HG03571 (cell line): ENCODE measurements at regions not wholly inside any gene's neighbourhood (a gene's known extent, or its start where the extent isn't known, plus 50 kb on each side); places are given as distances from the start of the nearest gene placed in this dataset.
"Not testable (repeated sequence)": the region's sequence is repeated elsewhere in the genome, so short reads cannot be mapped to it uniquely, and the experiment has no call there.

Experiments
- ATAC-seq: cut with Tn5 transposase; IDR thresholded peaks from one replicate; pipeline ENCODE4 v1.9.1; 2021; ENCODE audit not compliant: unreplicated experiment

GRCh38 chr3:106827515-106828213, 549.6 kb upstream of the CCDC54 start:
- no peak for ATAC-seq

GRCh38 chr3:106829206-106829605, 548.0 kb upstream of the CCDC54 start:
- no peak for ATAC-seq

GRCh38 chr3:106830334-106830733, 546.9 kb upstream of the CCDC54 start:
- ATAC-seq, result no peak

GRCh38 chr3:106836906-106837305, 540.3 kb upstream of the CCDC54 start:
- no peak for ATAC-seq

DNA sequence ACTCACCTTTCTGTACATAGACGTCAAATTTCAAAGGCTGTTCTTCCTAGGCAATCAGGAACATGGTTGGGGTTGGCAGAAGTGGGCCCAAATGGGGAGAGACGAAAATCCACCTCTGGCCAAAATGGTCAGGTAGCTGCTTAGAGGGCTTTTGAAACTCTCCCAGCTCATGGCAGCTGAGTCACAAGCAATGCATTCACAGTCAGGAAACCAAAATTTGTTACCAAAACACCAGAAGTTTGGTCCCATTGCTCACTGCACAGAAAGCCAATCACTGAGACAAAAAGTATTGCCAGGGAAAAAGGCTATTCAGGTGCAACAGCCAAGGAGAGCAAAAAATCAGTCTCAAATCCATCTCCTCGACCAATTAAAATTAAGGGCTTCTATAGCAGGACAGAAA, 539.6 kb upstream of the CCDC54 start:
- no peak for ATAC-seq

DNA sequence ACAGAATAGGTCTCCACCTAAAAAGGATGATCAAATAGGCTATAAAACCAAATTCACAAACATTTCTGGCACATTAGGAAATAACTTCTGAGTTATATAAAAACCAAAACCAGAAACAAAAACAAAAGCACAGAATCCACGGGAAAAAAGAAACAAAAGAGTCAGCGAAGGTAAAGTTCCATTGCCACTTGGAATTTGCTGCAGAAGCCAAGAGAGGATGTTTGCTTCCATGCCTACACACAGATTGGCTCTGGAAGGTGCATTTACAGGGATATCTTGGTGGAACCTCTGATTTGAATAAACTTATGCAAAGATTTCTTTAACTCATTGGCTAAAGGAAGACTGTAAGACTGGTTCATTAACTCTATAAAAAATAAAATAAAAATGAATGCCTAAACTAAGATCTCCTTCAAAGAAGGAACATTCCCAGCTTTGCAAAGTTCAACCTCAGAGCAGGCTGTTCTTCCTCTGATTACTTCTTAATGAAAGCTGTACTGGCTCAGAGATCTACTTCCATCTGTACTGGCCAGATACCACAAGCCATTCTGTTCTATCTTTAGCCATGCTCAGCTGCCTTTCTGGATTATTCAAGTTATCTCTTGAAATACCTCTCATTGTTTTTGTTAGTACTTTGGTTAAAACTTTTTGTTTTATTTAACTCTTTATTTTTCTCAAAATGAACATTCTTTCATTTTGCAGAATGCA, 537.5 kb upstream of the CCDC54 start:
- ATAC-seq, result no peak

DNA sequence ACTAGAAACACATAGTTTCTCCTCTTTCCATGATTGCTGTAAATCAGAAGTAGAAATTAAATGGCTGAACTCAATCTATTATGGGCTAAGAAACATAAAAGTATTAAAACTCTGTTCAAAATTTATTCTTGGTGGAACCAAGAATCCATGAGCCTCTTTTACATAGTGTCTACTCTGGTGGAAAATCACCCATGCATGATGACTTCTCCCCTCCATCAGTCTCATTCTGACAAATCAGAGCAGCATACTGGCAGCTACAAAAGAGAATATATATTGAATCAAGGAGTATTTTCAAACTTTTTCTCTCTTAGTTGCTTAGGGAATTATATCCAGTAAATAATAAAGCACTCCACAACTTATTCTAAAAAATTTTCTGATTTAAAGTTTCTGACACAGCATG, 536.9 kb upstream of the CCDC54 start:
- no peak for ATAC-seq

GRCh38 chr3:106842151-106842550, 535.1 kb upstream of the CCDC54 start:
- ATAC-seq, result no peak

- ATAC-seq, result no peak
These were observed 532.6 kb upstream of the CCDC54 start for GRCh38 chr3:106844638-106845037.

DNA sequence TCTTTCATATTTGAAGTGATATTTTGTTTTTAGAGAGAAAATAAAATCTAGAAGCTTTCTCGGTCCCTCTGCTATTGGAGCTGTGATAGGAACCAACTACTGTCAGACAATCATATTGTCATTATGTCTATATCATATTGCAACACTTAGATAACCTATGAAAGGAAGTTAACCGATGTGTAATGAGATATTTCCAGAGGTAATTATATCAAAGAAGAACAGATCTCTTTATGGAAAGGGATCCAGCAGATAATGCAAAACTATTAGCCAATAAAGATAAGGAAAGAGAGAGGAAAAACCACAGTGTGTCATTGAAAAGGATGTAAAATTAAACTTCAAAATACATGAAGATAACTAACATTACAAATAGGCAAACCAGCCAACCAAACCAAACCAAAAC, 529.1 kb upstream of the CCDC54 start:
- no peak for ATAC-seq

- no peak for ATAC-seq
These were observed 526.8 kb upstream of the CCDC54 start for GRCh38 chr3:106850437-106850836.

GRCh38 chr3:106858321-106858720, 518.9 kb upstream of the CCDC54 start:
- not testable (repeated sequence) for ATAC-seq

- no peak for ATAC-seq
These were observed 517.1 kb upstream of the CCDC54 start for GRCh38 chr3:106860182-106860581.

DNA sequence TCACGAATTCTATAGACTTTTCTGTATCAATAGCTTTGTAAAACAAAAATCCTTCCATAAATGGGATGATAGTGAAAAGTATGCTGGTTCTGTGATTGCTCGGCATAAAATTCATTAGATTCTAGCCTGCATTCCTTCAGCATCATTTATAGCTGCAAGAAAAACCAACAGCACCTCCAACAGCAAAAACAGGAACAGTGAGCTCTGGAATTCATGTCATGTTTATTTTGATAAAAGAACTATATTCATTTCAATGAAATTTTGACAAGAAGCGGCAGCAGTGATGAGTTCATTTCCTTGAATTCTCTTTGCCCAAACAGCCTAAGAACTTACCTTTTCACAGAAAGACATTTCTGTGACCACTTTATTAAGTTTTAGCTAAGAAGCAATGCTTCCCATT, 515.2 kb upstream of the CCDC54 start:
- no peak for ATAC-seq

- ATAC-seq, result no peak
These were observed 499.6 kb upstream of the CCDC54 start for GRCh38 chr3:106877627-106878026.

DNA sequence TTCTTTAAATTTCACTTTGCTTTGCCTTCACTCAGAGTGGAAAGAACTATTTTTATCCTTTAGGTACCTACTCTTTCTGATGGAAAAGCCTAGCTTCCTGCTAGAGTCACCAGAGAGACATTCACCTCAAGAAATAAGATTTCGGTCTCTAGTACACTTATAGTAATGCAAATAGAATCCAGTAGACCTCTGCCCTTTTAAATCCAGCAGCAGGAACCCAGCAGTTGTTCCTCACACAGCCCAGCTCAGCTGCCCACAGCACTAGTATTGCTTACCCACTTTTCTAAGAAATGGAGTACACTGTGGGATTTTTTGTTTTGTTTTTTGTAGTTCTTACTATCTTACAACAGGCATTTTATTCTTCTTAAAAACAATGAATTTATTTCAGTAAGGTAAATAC, 497.0 kb upstream of the CCDC54 start:
- no peak for ATAC-seq

- no peak for ATAC-seq
These were observed 496.1 kb upstream of the CCDC54 start for GRCh38 chr3:106881186-106881585.

DNA sequence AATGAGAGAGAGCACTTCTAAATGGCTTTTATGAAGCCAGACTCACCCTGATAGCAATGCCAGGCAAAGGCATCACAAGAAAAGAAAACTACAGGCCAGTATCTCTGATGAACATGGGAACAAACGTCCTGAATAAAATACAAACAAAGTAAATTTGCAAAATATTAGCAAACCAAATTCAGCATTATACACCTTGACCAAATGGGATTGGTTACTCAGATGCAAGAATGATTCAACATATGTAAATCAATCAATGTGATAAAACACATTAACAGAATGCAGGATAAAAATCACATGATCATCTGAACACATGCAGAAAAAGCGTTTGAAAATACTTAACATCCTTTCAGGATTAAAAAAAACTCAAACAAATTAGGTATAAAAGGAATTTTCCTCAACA, 494.9 kb upstream of the CCDC54 start:
- no peak for ATAC-seq

DNA sequence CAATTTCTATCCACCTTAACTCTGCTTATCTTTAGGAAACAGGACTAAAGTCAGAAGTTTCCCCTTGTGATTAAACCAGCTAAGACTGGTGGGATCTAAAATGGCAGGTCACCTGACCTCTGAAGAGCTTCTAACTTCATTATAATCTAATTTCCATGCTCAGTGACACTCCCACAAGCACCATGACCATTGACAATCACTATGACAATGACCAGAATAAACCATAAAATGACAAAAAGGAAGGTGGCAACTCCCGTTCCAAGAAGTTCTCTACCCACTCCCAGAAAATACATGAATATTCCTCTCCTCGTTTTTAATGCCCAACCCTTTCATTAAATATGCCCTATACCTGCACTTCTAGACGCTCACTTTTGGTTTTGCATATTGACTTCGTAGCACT, 471.2 kb upstream of the CCDC54 start:
- no peak for ATAC-seq

DNA sequence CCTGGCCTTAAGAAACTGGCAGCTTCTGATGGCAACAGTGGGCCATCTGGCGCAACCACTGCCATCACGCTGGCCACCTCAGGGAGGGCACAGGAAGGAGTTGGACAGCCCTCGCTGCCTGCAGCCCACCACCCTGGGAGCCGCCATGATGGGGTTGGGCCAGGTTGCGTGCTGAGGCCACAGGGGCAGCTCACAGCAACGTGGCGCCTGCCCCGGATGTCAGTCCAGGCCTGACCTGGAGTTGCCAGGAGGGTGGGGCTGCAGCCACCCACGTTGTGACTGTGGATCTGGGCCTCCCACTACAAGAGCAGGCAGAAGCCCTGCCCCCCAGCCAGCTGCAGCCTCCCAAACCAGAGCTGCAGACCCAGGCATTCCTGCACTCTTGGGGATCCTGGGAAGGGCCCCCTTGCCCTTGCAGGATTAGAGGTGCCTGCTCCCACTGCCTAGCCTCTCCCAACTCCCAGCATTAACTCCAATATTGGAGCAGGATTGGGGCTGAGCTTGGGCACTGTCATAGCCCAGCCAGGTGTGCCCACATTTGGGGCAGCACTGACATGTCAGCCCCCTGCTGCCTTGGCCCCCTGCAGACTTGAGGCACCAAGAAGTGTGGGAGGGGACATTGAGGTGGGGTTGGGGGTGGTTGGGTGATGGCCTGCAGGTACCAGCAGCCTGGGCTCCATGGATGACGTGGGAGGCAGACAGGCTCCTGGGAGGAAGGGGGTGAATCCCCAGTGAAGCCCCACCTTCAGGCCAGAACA, 468.9 kb upstream of the CCDC54 start:
- ATAC-seq, result no peak

- ATAC-seq, result no peak
These were observed 464.0 kb upstream of the CCDC54 start for GRCh38 chr3:106913111-106913698.

DNA sequence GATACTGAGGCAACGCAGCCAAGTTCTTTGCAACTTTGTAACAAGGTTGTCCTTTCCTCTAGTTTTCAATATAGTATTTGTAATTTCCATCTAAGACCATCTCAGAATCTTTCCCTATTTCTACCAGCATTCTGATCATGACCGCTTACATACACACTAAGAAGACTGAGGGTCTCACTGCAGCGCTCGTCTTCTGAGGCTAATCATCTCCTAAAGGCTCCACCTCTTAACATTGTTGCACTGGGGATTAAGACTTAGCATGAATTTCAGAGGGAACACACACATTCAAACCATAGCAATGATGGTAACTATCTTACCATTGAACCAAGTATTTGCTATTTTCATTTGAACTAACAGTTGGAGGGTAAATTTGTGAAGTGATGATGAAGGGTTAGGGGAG, 463.3 kb upstream of the CCDC54 start:
- no peak for ATAC-seq
